DOHH2 (cell line): ENCODE measurements at regions not wholly inside any gene's neighbourhood (a gene's known extent, or its start where the extent isn't known, plus 50 kb on each side); places are given as distances from the start of the nearest gene placed in this dataset.

Experiments
- H3F3A ChIP-seq: fragments of 200-600 bp; sonication (generic), shearing (Covaris generic); 2 replicates; pipeline ENCODE4 v1.6.0; 2016; ENCODE audit warnings: antibody characterized with exemption, mild to moderate bottlenecking; ENCODE audit not compliant: control insufficient read depth, insufficient read depth
- H3K27ac ChIP-seq: fragments of 200-600 bp; sonication (generic); 2 replicates; pipeline ENCODE4 v1.5.1; 2014; ENCODE audit warnings: low read depth, mild to moderate bottlenecking, low read length, moderate library complexity
- H3K27me3 ChIP-seq: fragments of 200-600 bp; sonication (generic); 2 replicates; pipeline ENCODE4 v1.6.1; 2014; ENCODE audit warnings: mild to moderate bottlenecking, low read length, mixed read lengths; ENCODE audit not compliant: control insufficient read depth
- H3K36me3 ChIP-seq: fragments of 200-600 bp; sonication (generic); 2 replicates; pipeline ENCODE4 v1.6.1; 2014; ENCODE audit warnings: mild to moderate bottlenecking, low read length, moderate library complexity, mixed read lengths; ENCODE audit not compliant: control insufficient read depth
- H3K4me1 ChIP-seq: fragments of 200-600 bp; sonication (generic); 2 replicates; pipeline ENCODE4 v1.6.1; 2014; ENCODE audit warnings: mild to moderate bottlenecking, low read length, mixed read lengths; ENCODE audit not compliant: control insufficient read depth
- H3K4me2 ChIP-seq: fragments of 200-600 bp; sonication (generic); 2 replicates; pipeline ENCODE4 v1.6.0; 2014; ENCODE audit warnings: mild to moderate bottlenecking, low read length, moderate library complexity
- H3K4me3 ChIP-seq: fragments of 200-600 bp; sonication (generic); 2 replicates; pipeline ENCODE4 v1.5.1; 2014; ENCODE audit warnings: mild to moderate bottlenecking, low read length, mixed read lengths
- H3K79me2 ChIP-seq: fragments of 200-600 bp; sonication (generic); 2 replicates; pipeline ENCODE4 v1.6.1; 2014; ENCODE audit warnings: mild to moderate bottlenecking, low read length, mixed read lengths; ENCODE audit not compliant: control insufficient read depth
- H3K9me2 ChIP-seq: fragments of 200-600 bp; sonication (generic); replicated peaks from 2 replicates; pipeline ENCODE4 v1.6.1; 2014; ENCODE audit warnings: mild to moderate bottlenecking, low read length, mixed read lengths; ENCODE audit not compliant: control insufficient read depth
- H3K9me3 ChIP-seq: fragments of 200-600 bp; sonication (generic); 2 replicates; pipeline ENCODE4 v1.6.1; 2014; ENCODE audit warnings: antibody characterized with exemption, low read length, mixed read lengths; ENCODE audit not compliant: control insufficient read depth, insufficient read depth
- H4K20me1 ChIP-seq: fragments of 200-600 bp; sonication (generic); 2 replicates; pipeline ENCODE4 v1.6.0; 2014; ENCODE audit warnings: low read depth, mild to moderate bottlenecking, antibody characterized with exemption, low read length, moderate library complexity; ENCODE audit not compliant: control insufficient read depth, insufficient read depth
- CTCF ChIP-seq: fragments of 200-600 bp; sonication (generic); IDR thresholded peaks from one replicate; pipeline ENCODE4 v1.5.1; 2014; ENCODE audit warnings: antibody characterized with exemption, mild to moderate bottlenecking, low read depth, low read length; ENCODE audit not compliant: poor library complexity, severe bottlenecking
- EZH2phosphoT487 ChIP-seq: fragments of 200-600 bp; sonication (generic); IDR thresholded peaks from 2 replicates; pipeline ENCODE4 v1.6.1; 2017; ENCODE audit warnings: borderline replicate concordance, mild to moderate bottlenecking, antibody characterized with exemption, low read length, moderate library complexity, mixed read lengths

GRCh38 chr5:128613128-128613527, 75.1 kb upstream of the FBN2 start:
- no peaks in the 10 kb centered on the region for H3K36me3 ChIP-seq
- no peaks in the 10 kb centered on the region for H3K9me3 ChIP-seq
- no peaks in the 10 kb centered on the region for H3F3A ChIP-seq
- no peak overlapping the region for H3K4me2 ChIP-seq
- no peaks in the 10 kb centered on the region for H3K9me2 ChIP-seq
- no peaks in the 10 kb centered on the region for H4K20me1 ChIP-seq
- H3K27me3 ChIP-seq = no peaks in the 10 kb centered on the region
- no peak overlapping the region for H3K4me3 ChIP-seq
- no peaks in the 10 kb centered on the region for H3K4me1 ChIP-seq
- no peak overlapping the region for H3K27ac ChIP-seq
- TF ChIP-seq CTCF = no peak
- TF ChIP-seq EZH2phosphoT487 = no peak
- no peaks in the 10 kb centered on the region for H3K79me2 ChIP-seq

- no peaks in the 10 kb centered on the region for H3K27me3 ChIP-seq
- H3K4me1 ChIP-seq = no peaks in the 10 kb centered on the region
- H3K79me2 ChIP-seq = no peaks in the 10 kb centered on the region
- no peaks in the 10 kb centered on the region for H3K36me3 ChIP-seq
- H3K27ac ChIP-seq = no peak overlapping the region
- H3K4me3 ChIP-seq = no peak overlapping the region
- H3K4me2 ChIP-seq = no peak overlapping the region
- no peaks in the 10 kb centered on the region for H3K9me2 ChIP-seq
- H4K20me1 ChIP-seq = no peaks in the 10 kb centered on the region
- H3K9me3 ChIP-seq = no peaks in the 10 kb centered on the region
- TF ChIP-seq EZH2phosphoT487 = no peak
- no peak for TF ChIP-seq CTCF
- no peaks in the 10 kb centered on the region for H3F3A ChIP-seq
Measured at GRCh38 chr5:128613766-128614165, 75.7 kb upstream of the FBN2 start.

GRCh38 chr5:128615578-128615977, 77.5 kb upstream of the FBN2 start:
- Histone ChIP-seq H4K20me1 (no peaks in the 10 kb centered on the region), H3K4me3 (no peak overlapping the region), H3K36me3 (no peaks in the 10 kb centered on the region), H3F3A (no peaks in the 10 kb centered on the region), H3K27ac (no peak overlapping the region), H3K4me2 (no peak overlapping the region), H3K79me2 (no peaks in the 10 kb centered on the region), H3K9me2 (no peaks in the 10 kb centered on the region), H3K27me3 (no peaks in the 10 kb centered on the region), H3K9me3 (no peaks in the 10 kb centered on the region), H3K4me1 (no peaks in the 10 kb centered on the region)
- no peak for TF ChIP-seq CTCF
- no peak for TF ChIP-seq EZH2phosphoT487
